HG02678 (cell line): ENCODE measurements at regions not wholly inside any gene's neighbourhood (a gene's known extent, or its start where the extent isn't known, plus 50 kb on each side); places are given as distances from the start of the nearest gene placed in this dataset.

ENCODE experiments used
- ATAC-seq: cut with Tn5 transposase; IDR thresholded peaks from one replicate; pipeline ENCODE4 v1.9.1; 2021; ENCODE audit warnings: mild to moderate bottlenecking, moderate library complexity; ENCODE audit not compliant: unreplicated experiment

GRCh38 chr9:19513671-19514275 lies 105.0 kb downstream of the ACER2 start:
- ATAC-seq, result no peak

DNA sequence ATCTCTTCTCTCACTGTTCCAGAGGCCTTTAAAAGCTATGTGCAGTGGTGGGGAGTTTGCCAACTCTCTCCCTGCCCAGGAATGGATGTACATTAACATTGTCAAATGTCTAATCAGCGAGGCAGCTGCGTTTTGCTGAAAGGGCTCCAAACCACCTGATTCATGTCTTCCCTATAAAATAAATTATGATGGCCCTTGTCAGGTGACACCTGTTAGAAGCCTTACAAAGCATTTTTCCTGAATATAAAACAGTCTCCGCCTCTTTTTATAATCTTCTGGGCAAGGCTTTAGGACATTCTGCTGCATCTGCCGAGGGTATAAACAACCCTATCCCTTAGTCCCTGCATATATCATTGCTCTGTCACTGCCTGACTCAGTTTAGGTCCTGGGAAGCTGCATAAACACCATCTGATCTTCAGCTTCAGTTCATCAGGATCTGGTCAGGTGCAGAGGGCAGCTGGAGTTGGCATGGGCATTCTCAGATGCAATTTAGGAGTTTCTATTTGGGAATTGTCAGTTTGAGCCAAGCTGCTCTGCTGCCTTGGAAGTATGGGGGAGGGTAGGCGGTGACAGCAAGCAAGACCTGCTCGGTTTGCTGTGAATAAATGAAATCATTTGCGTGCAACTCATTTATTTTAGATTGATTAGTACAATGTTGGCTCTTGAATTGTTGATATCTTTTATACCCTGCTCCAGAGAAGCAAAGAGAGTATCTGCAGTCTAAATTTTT lies 103.5 kb downstream of the ACER2 start:
- ATAC-seq, result no peak

DNA sequence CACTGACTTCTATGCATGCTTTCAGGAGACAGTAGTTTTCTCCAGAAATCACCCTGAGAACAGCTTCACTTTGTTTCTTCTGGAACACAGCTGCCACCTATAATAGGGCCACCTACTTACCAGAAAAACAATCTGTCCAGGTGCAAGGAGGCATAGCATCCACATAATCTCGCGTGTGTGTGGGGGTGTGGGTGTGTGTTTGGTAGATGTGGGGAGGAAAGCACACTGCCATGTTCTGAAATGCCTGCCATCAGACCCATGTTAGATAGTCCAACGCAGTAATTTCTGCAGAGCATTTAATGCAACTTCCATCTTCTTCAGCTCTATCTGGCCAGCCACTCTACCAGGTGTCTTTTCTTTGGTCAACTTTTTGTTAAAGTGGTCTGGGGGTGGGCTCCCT lies 102.9 kb downstream of the ACER2 start:
- ATAC-seq, result no peak

DNA sequence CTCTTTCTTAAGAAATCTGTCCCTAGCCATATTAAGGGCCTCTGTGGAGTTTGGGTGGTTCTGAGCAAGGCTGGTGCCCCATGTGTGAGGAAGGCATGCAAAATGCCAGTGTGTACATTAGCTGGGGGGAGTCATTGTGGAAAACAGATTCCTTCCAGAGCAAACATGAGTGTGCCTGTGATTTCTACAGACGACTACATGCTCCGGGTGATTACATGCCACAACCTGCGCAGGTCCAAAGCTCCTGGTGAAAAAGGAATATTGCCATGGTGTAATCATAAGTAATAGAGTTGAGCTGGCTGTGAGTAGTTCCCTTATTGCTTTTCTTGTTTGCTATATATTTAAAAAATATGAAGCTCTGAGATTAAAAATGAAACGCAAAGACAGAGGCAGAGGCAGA lies 102.1 kb downstream of the ACER2 start:
- no peak for ATAC-seq
